Keratinocyte (primary cell): ENCODE measurements at regions not wholly inside any gene's neighbourhood (a gene's known extent, or its start where the extent isn't known, plus 50 kb on each side); places are given as distances from the start of the nearest gene placed in this dataset.

Experiments
- CTCF ChIP-seq, 3 experiments: IDR thresholded peaks in 1 of 3; conservative IDR thresholded peaks in 1 of 3; optimal IDR thresholded peaks in 1 of 3; 2 replicates in 2 of 3; 3 replicates in 1 of 3; pipeline versions ENCODE3 to v1.5.1; 2011; ENCODE audit warnings: low read length in 3 of 3, mild to moderate bottlenecking in 3 of 3, moderate library complexity in 2 of 3, control low read depth in 1 of 3, inconsistent platforms in 1 of 3; ENCODE audit not compliant: insufficient read depth in 2 of 3; ENCODE audit errors: extremely low read depth in 1 of 3
- EZH2 ChIP-seq: IDR thresholded peaks from one replicate; pipeline ENCODE4 v1.6.1; 2012; ENCODE audit warnings: inconsistent platforms, mild to moderate bottlenecking, low read length, moderate library complexity

- TF ChIP-seq CTCF (optimal IDR thresholded peaks at IDR 0.05 in 1 of 3, IDR thresholded peaks at IDR 0.05 in 1 of 3, conservative IDR thresholded peaks at IDR 0.05 in 1 of 3; ENCODE audit: extremely low read depth in 1 of 3, insufficient read depth in 2 of 3, low read length in 3 of 3) (no peak), EZH2 (no peak)
Observed at GRCh38 chr12:34289431-34290380, 267.4 kb downstream of the ALG10 start.
